HEK293 (cell line): ENCODE measurements at regions not wholly inside any gene's neighbourhood (a gene's known extent, or its start where the extent isn't known, plus 50 kb on each side); places are given as distances from the start of the nearest gene placed in this dataset.

Source experiments
- CTCF ChIA-PET: fragments of 350-600 bp; formaldehyde crosslinking; extraction: SDS; loops from one replicate; lab custom pipeline; 2021; ENCODE audit warnings: antibody characterized with exemption; lab: Yijun Ruan, JAX
- POLR2A ChIA-PET: fragments of 300-600 bp; formaldehyde crosslinking; extraction: SDS; loops from one replicate; lab custom pipeline; 2020; ENCODE audit warnings: antibody characterized with exemption, inconsistent platforms; lab: Yijun Ruan, JAX
- H3K27ac ChIP-seq: fragments of 200-500 bp; sonication (Bioruptor generic); 2 replicates; pipeline ENCODE4 v1.5.1; 2014; ENCODE audit warnings: low read depth, low read length, control low read depth, inconsistent platforms; ENCODE audit errors: extremely low read depth
- H3K36me3 ChIP-seq, 2 experiments: fragments of 200-500 bp in 1 of 2; sonication (Bioruptor generic) in 1 of 2; 1 replicate in 1 of 2; 2 replicates in 1 of 2; pipeline ENCODE4 v1.5.1; 2014 to 2017; ENCODE audit warnings: inconsistent platforms in 2 of 2, low read length in 2 of 2; ENCODE audit not compliant: control insufficient read depth in 2 of 2, insufficient read depth in 1 of 2
- H3K4me1 ChIP-seq: fragments of 200-500 bp; sonication (Bioruptor generic); 2 replicates; pipeline ENCODE4 v1.5.1; 2014; ENCODE audit warnings: mild to moderate bottlenecking, low read length, inconsistent platforms; ENCODE audit not compliant: control insufficient read depth, insufficient read depth
- H3K4me3 ChIP-seq: 2 replicates; pipeline ENCODE4 v1.5.1; 2011; ENCODE audit warnings: low read depth, mild to moderate bottlenecking, control low read depth, low read length, moderate library complexity
- H3K9me3 ChIP-seq: fragments of 200-500 bp; sonication (Bioruptor generic); 2 replicates; pipeline ENCODE4 v1.5.1; 2014; ENCODE audit warnings: low read depth, low read length, inconsistent platforms; ENCODE audit not compliant: control insufficient read depth, insufficient read depth
- FEZF1 ChIP-seq: fragments of 450-650 bp; formaldehyde crosslinking; IDR thresholded peaks from 2 replicates; pipeline ENCODE4 v1.5.1; 2016; ENCODE audit warnings: missing biosample characterization, missing genetic modification characterization
- KLF16 ChIP-seq: fragments of 450-650 bp; formaldehyde crosslinking; IDR thresholded peaks from 2 replicates; pipeline ENCODE4 v1.5.1; 2017; ENCODE audit warnings: missing biosample characterization, missing genetic modification characterization
- MZF1 ChIP-seq: fragments of 450-650 bp; formaldehyde crosslinking; IDR thresholded peaks from 2 replicates; pipeline ENCODE4 v1.5.1; 2017; ENCODE audit warnings: missing biosample characterization, missing genetic modification characterization, borderline replicate concordance
- YY2 ChIP-seq: fragments of 450-650 bp; formaldehyde crosslinking; IDR thresholded peaks from 2 replicates; pipeline ENCODE4 v1.5.1; 2016; ENCODE audit warnings: missing biosample characterization, missing genetic modification characterization
- ZBTB10 ChIP-seq: fragments of 450-650 bp; formaldehyde crosslinking; IDR thresholded peaks from 2 replicates; pipeline ENCODE4 v1.5.1; 2016; ENCODE audit warnings: missing biosample characterization, missing genetic modification characterization
- ZEB2 ChIP-seq: fragments of 450-650 bp; formaldehyde crosslinking; IDR thresholded peaks from 2 replicates; pipeline ENCODE4 v1.5.1; 2016; ENCODE audit warnings: missing biosample characterization, missing genetic modification characterization
- ZNF132 ChIP-seq: fragments of 450-650 bp; formaldehyde crosslinking; IDR thresholded peaks from 2 replicates; pipeline ENCODE4 v1.5.1; 2017; ENCODE audit warnings: missing biosample characterization, missing genetic modification characterization, borderline replicate concordance
- ZNF473 ChIP-seq: fragments of 450-650 bp; formaldehyde crosslinking; IDR thresholded peaks from 2 replicates; pipeline ENCODE4 v1.5.1; 2017; ENCODE audit warnings: missing biosample characterization, missing genetic modification characterization
- ZNF518A ChIP-seq: fragments of 450-650 bp; formaldehyde crosslinking; conservative IDR thresholded peaks from 2 replicates; pipeline ENCODE4 v1.5.1; 2016; ENCODE audit warnings: low read depth, missing biosample characterization, missing genetic modification characterization
- ZNF521 ChIP-seq: fragments of 450-650 bp; formaldehyde crosslinking; IDR thresholded peaks from 2 replicates; pipeline ENCODE4 v1.5.1; 2017; ENCODE audit warnings: missing biosample characterization, mild to moderate bottlenecking, missing genetic modification characterization
- ZNF530 ChIP-seq: fragments of 450-650 bp; formaldehyde crosslinking; IDR thresholded peaks from 2 replicates; pipeline ENCODE4 v1.5.1; 2016; ENCODE audit warnings: low read depth, missing biosample characterization, missing genetic modification characterization
- ZNF544 ChIP-seq: fragments of 450-650 bp; formaldehyde crosslinking; IDR thresholded peaks from 2 replicates; pipeline ENCODE4 v1.5.0; 2017; ENCODE audit warnings: missing biosample characterization, missing genetic modification characterization
- ZNF654 ChIP-seq: fragments of 450-650 bp; formaldehyde crosslinking; IDR thresholded peaks from 2 replicates; pipeline ENCODE4 v1.5.1; 2016; ENCODE audit warnings: low read depth, missing biosample characterization, missing genetic modification characterization
- ZNF677 ChIP-seq: fragments of 450-650 bp; IDR thresholded peaks from 2 replicates; pipeline ENCODE4 v1.5.0; 2018; ENCODE audit warnings: missing biosample characterization, mild to moderate bottlenecking, missing genetic modification characterization, moderate library complexity
- ZNF76 ChIP-seq: fragments of 450-650 bp; formaldehyde crosslinking; IDR thresholded peaks from 2 replicates; pipeline ENCODE4; 2016; ENCODE audit warnings: low read depth, missing biosample characterization, missing genetic modification characterization, borderline replicate concordance

- TF ChIP-seq ZNF518A, result no peak
- TF ChIP-seq, all 188 proteins: peak for 0
Measured at GRCh38 chr14:62308316-62308715, 546.1 kb downstream of the SNAPC1 start (continued).

GRCh38 chr14:62308891-62309290 is 546.7 kb downstream of the SNAPC1 start:
- TF ChIP-seq KLF16 (tag by site-specific recombination), result no peak
- TF ChIP-seq ZNF76 (tag by site-specific recombination), result no peak
- no peak for TF ChIP-seq ZNF473 (tag by site-specific recombination)
- TF ChIP-seq ZNF677 (tag by site-specific recombination), result no peak
- no peak for TF ChIP-seq ZNF521
- H3K4me1 ChIP-seq, result no peaks in the 10 kb centered on the region
- CTCF ChIA-PET, result interaction anchor here (0.7 kb wide), 1 partner anchor 25 kb away, joined by 4 read pairs; no protein-coding TSS in a partner anchor
- no peak overlapping the region for H3K27ac ChIP-seq
- no peaks in the 10 kb centered on the region for H3K9me3 ChIP-seq
- H3K4me3 ChIP-seq, result no peak overlapping the region
- POLR2A ChIA-PET, result no interaction called here
- H3K36me3 ChIP-seq, result no peaks in the 10 kb centered on the region

- H3K36me3 ChIP-seq, result no peaks in the 10 kb centered on the region
- H3K9me3 ChIP-seq, result no peaks in the 10 kb centered on the region
- TF ChIP-seq ZNF530, result no peak
- TF ChIP-seq ZNF132 (tag by site-specific recombination), result no peak
- TF ChIP-seq ZNF654, result no peak
- TF ChIP-seq FEZF1 (tag by site-specific recombination), result no peak
- no peak for TF ChIP-seq ZEB2
- no peak for TF ChIP-seq YY2 (tag by site-specific recombination)
- no peak for TF ChIP-seq MZF1 (tag by site-specific recombination)
- TF ChIP-seq ZNF544 (tag by site-specific recombination), result no peak
- no peak for TF ChIP-seq ZBTB10 (tag by site-specific recombination)
- H3K27ac ChIP-seq, result no peak overlapping the region
- POLR2A ChIA-PET, result no interaction called here
- H3K4me1 ChIP-seq, result no peaks in the 10 kb centered on the region
- CTCF ChIA-PET, result no interaction called here
- no peak overlapping the region for H3K4me3 ChIP-seq
Measured at GRCh38 chr14:62313212-62313611, 551.0 kb downstream of the SNAPC1 start.
